ENCODE measurements at regions not wholly inside any gene's neighbourhood (a gene's known extent, or its start where the extent isn't known, plus 50 kb on each side); places are given as distances from the start of the nearest gene placed in this dataset.

GRCh38 chr2:195507447-195508138 lies 149.4 kb upstream of the SLC39A10 start:
- TF ChIP-seq, protein P1, sequence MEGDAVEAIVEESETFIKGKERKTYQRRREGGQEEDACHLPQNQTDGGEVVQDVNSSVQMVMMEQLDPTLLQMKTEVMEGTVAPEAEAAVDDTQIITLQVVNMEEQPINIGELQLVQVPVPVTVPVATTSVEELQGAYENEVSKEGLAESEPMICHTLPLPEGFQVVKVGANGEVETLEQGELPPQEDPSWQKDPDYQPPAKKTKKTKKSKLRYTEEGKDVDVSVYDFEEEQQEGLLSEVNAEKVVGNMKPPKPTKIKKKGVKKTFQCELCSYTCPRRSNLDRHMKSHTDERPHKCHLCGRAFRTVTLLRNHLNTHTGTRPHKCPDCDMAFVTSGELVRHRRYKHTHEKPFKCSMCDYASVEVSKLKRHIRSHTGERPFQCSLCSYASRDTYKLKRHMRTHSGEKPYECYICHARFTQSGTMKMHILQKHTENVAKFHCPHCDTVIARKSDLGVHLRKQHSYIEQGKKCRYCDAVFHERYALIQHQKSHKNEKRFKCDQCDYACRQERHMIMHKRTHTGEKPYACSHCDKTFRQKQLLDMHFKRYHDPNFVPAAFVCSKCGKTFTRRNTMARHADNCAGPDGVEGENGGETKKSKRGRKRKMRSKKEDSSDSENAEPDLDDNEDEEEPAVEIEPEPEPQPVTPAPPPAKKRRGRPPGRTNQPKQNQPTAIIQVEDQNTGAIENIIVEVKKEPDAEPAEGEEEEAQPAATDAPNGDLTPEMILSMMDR (conservative IDR thresholded peaks at IDR 0.05; ENCODE audit: low read depth, low read length) = no peak
- no peak for TF ChIP-seq EZH2 (IDR thresholded peaks at IDR 0.05; ENCODE audit: borderline replicate concordance, low read depth, low read length, poor library complexity, severe bottlenecking)
